ENCODE measurements at regions not wholly inside any gene's neighbourhood (a gene's known extent, or its start where the extent isn't known, plus 50 kb on each side); places are given as distances from the start of the nearest gene placed in this dataset.
"Not testable (repeated sequence)": the region's sequence is repeated elsewhere in the genome, so short reads cannot be mapped to it uniquely, and the experiment has no call there.

GRCh38 chr13:44049081-44049945 lies 169.6 kb downstream of the LACC1 start:
- no peak for DNase-seq (ENCODE audit: low read depth)
- H3K4me3 ChIP-seq (ENCODE audit: low read depth, low read length) = no peak overlapping the region

GRCh38 chr13:44050450-44051063 lies 170.9 kb downstream of the LACC1 start:
- DNase-seq (ENCODE audit: low read depth) = no peak
- no peak overlapping the region for H3K4me3 ChIP-seq (ENCODE audit: low read depth, low read length)

- no peak for DNase-seq (ENCODE audit: low read depth)
- H3K4me3 ChIP-seq (ENCODE audit: low read depth, low read length) = no peak overlapping the region
Measured at GRCh38 chr13:44051405-44051804, 171.7 kb downstream of the LACC1 start.

GRCh38 chr13:44051918-44052675 lies 172.4 kb downstream of the LACC1 start:
- peak; percentile 40 for DNase-seq (ENCODE audit: low read depth)
- no peak overlapping the region for H3K4me3 ChIP-seq (ENCODE audit: low read depth, low read length)

- no peak overlapping the region for H3K4me3 ChIP-seq (ENCODE audit: low read depth, low read length)
- DNase-seq (ENCODE audit: low read depth) = peak; percentile 63
Measured at GRCh38 chr13:44052780-44053184, 173.1 kb downstream of the LACC1 start.

GRCh38 chr13:44053208-44053607 lies 173.5 kb downstream of the LACC1 start:
- no peak overlapping the region for H3K4me3 ChIP-seq (ENCODE audit: low read depth, low read length)
- no peak for DNase-seq (ENCODE audit: low read depth)

- DNase-seq (ENCODE audit: low read depth) = no peak
Measured at GRCh38 chr13:44054525-44054924, 174.8 kb downstream of the LACC1 start.

GRCh38 chr13:44055681-44056080 lies 176.0 kb downstream of the LACC1 start:
- DNase-seq (ENCODE audit: low read depth); H3K4me3 ChIP-seq (ENCODE audit: low read depth, low read length): not testable (repeated sequence)

More at GRCh38 chr13:44054525-44054924, 174.8 kb downstream of the LACC1 start:
- no peak overlapping the region for H3K4me3 ChIP-seq (ENCODE audit: low read depth, low read length)

- H3K4me3 ChIP-seq (ENCODE audit: low read depth, low read length) = no peak overlapping the region
- no peak for DNase-seq (ENCODE audit: low read depth)
Measured at GRCh38 chr13:44058067-44058466, 178.4 kb downstream of the LACC1 start.

GRCh38 chr13:44058624-44059215 lies 179.0 kb downstream of the LACC1 start:
- H3K4me3 ChIP-seq (ENCODE audit: low read depth, low read length) = no peak overlapping the region
- DNase-seq (ENCODE audit: low read depth) = no peak

- DNase-seq (ENCODE audit: low read depth) = no peak
- H3K4me3 ChIP-seq (ENCODE audit: low read depth, low read length) = no peak overlapping the region
Measured at GRCh38 chr13:44061876-44062275, 182.2 kb downstream of the LACC1 start.

- H3K4me3 ChIP-seq (ENCODE audit: low read depth, low read length) = no peak overlapping the region
- DNase-seq (ENCODE audit: low read depth) = no peak
Measured at GRCh38 chr13:44063467-44063866, 183.8 kb downstream of the LACC1 start.

GRCh38 chr13:44063881-44064280 lies 184.2 kb downstream of the LACC1 start:
- H3K4me3 ChIP-seq (ENCODE audit: low read depth, low read length) = no peak overlapping the region
- DNase-seq (ENCODE audit: low read depth) = no peak

GRCh38 chr13:44064357-44064756 lies 184.7 kb downstream of the LACC1 start:
- no peak for DNase-seq (ENCODE audit: low read depth)
- no peak overlapping the region for H3K4me3 ChIP-seq (ENCODE audit: low read depth, low read length)

- H3K4me3 ChIP-seq (ENCODE audit: low read depth, low read length) = no peak overlapping the region
- peak; percentile 39 for DNase-seq (ENCODE audit: low read depth)
Measured at GRCh38 chr13:44068169-44068568, 188.5 kb downstream of the LACC1 start.

GRCh38 chr13:44068737-44069136 lies 189.0 kb downstream of the LACC1 start:
- peak; percentile 45 for DNase-seq (ENCODE audit: low read depth)
- H3K4me3 ChIP-seq (ENCODE audit: low read depth, low read length) = no peak overlapping the region

GRCh38 chr13:44072536-44072935 lies 192.8 kb downstream of the LACC1 start:
- no peak overlapping the region for H3K4me3 ChIP-seq (ENCODE audit: low read depth, low read length)
- DNase-seq (ENCODE audit: low read depth) = no peak

- no peak overlapping the region for H3K4me3 ChIP-seq (ENCODE audit: low read depth, low read length)
- DNase-seq (ENCODE audit: low read depth) = no peak
Measured at GRCh38 chr13:44074611-44075010, 194.9 kb downstream of the LACC1 start.

- H3K4me3 ChIP-seq (ENCODE audit: low read depth, low read length) = no peak overlapping the region
- no peak for DNase-seq (ENCODE audit: low read depth)
Measured at GRCh38 chr13:44075113-44075512, 195.4 kb downstream of the LACC1 start.

Measured in skeletal muscle cell (primary cell).